H1 (cell line): ENCODE measurements at regions not wholly inside any gene's neighbourhood (a gene's known extent, or its start where the extent isn't known, plus 50 kb on each side); places are given as distances from the start of the nearest gene placed in this dataset.

Experiments
- CTCF ChIA-PET: fragments of 300-600 bp; sonication (Branson Sonifier 250); formaldehyde crosslinking; loops from one replicate; lab custom pipeline; 2021; ENCODE audit not compliant: partially characterized antibody; lab: Charles Lee
- POLR2A ChIA-PET: fragments of 300-600 bp; sonication (Branson Sonifier 250); formaldehyde crosslinking; loops from one replicate; lab custom pipeline; 2021; ENCODE audit warnings: inconsistent platforms; ENCODE audit not compliant: partially characterized antibody; lab: Charles Lee
- DNase-seq, 2 experiments: peaks; one replicate each; pipeline versions ENCODE4 v3.0.0 to v3.0.0-alpha.2; 2010 to 2022; ENCODE audit warnings: low spot score in 2 of 2, low read depth in 1 of 2, mixed read lengths in 1 of 2
- FAIRE-seq: peaks from 2 replicates; lab custom pipeline; 2011; peaks lifted over from hg19 to GRCh38; lab: Jason Lieb, UNC
- H2AFZ ChIP-seq: 2 replicates; pipeline ENCODE4 v1.8.1; 2012; ENCODE audit warnings: low read length, inconsistent platforms
- H2AK5ac ChIP-seq: 2 replicates; pipeline ENCODE4 v1.6.1; 2013; ENCODE audit warnings: low read depth, low read length
- H2BK120ac ChIP-seq: replicated peaks from 2 replicates; pipeline ENCODE3; 2013; ENCODE audit warnings: low read depth, low read length, inconsistent platforms
- H2BK12ac ChIP-seq: 2 replicates; pipeline ENCODE4 v1.6.1; 2013; ENCODE audit warnings: low read depth, low read length
- H2BK15ac ChIP-seq: 2 replicates; pipeline ENCODE4 v1.6.1; 2013; ENCODE audit warnings: low read length
- H2BK20ac ChIP-seq: 2 replicates; pipeline ENCODE4 v1.6.1; 2013; ENCODE audit warnings: low read length
- H2BK5ac ChIP-seq: 2 replicates; pipeline ENCODE4 v1.6.1; 2013; ENCODE audit warnings: low read depth, low read length
- H3K14ac ChIP-seq: 2 replicates; pipeline ENCODE4 v1.6.1; 2013; ENCODE audit warnings: inconsistent platforms; ENCODE audit not compliant: insufficient read length
- H3K18ac ChIP-seq: 2 replicates; pipeline ENCODE4 v1.6.1; 2013; ENCODE audit warnings: low read length; ENCODE audit errors: extremely low read depth
- H3K23ac ChIP-seq: 2 replicates; pipeline ENCODE4 v1.6.1; 2013; ENCODE audit warnings: inconsistent platforms; ENCODE audit not compliant: insufficient read length
- H3K23me2 ChIP-seq: 2 replicates; pipeline ENCODE4 v1.6.1; 2013; ENCODE audit warnings: low read depth, low read length
- H3K27ac ChIP-seq: 2 replicates; pipeline ENCODE4 v1.6.1; 2011; ENCODE audit warnings: low read depth, low read length, inconsistent platforms
- H3K27me3 ChIP-seq, 4 experiments: replicated peaks in 1 of 4; 1 replicate in 1 of 4; 2 replicates in 3 of 4; pipeline versions ENCODE4 v1.6.1 to v1.8.1; 2011 to 2013; ENCODE audit warnings: low read length in 3 of 4, mild to moderate bottlenecking in 3 of 4, inconsistent platforms in 2 of 4, mixed read lengths in 2 of 4, moderate library complexity in 1 of 4; ENCODE audit not compliant: control insufficient read depth in 3 of 4, insufficient read depth in 3 of 4; ENCODE audit errors: extremely low read depth in 1 of 4
- H3K36me3 ChIP-seq, 4 experiments: 2 replicates each; pipeline versions ENCODE4 v1.6.1 to v1.8.1; 2011 to 2013; ENCODE audit warnings: mild to moderate bottlenecking in 4 of 4, low read length in 3 of 4, moderate library complexity in 2 of 4, control low read depth in 1 of 4, inconsistent platforms in 1 of 4; ENCODE audit not compliant: insufficient read depth in 4 of 4, control insufficient read depth in 2 of 4
- H3K4ac ChIP-seq: replicated peaks from 2 replicates; pipeline ENCODE3; 2013; ENCODE audit warnings: low read length, low read depth, mixed read lengths, inconsistent platforms; ENCODE audit not compliant: insufficient read length
- H3K4me1 ChIP-seq, 4 experiments: replicated peaks in 1 of 4; 1 replicate in 1 of 4; 2 replicates in 3 of 4; pipeline versions ENCODE4 v1.6.1 to v1.8.1; 2011 to 2013; ENCODE audit warnings: low read length in 3 of 4, inconsistent platforms in 2 of 4, mixed read lengths in 1 of 4; ENCODE audit not compliant: insufficient read depth in 4 of 4, control insufficient read depth in 3 of 4
- H3K4me2 ChIP-seq, 2 experiments: 2 replicates each; pipeline versions ENCODE4 v1.6.1 to v1.8.1; 2011 to 2013; ENCODE audit warnings: low read depth in 2 of 2, low read length in 2 of 2, control low read depth in 1 of 2, inconsistent platforms in 1 of 2, mild to moderate bottlenecking in 1 of 2; ENCODE audit not compliant: insufficient read depth in 1 of 2
- H3K4me3 ChIP-seq, 4 experiments: fragments of 200-600, 300-600 bp in 1 of 4; sonication (generic), shearing (Covaris generic), sonication (Bioruptor Twin) in 1 of 4; 2 replicates each; pipeline versions ENCODE4 v1.5.1 to v1.8.1; 2011 to 2016; ENCODE audit warnings: low read length in 4 of 4, low read depth in 3 of 4, control low read depth in 2 of 4, inconsistent platforms in 2 of 4, mild to moderate bottlenecking in 2 of 4, mixed read lengths in 1 of 4, moderate library complexity in 1 of 4; ENCODE audit not compliant: insufficient read depth in 2 of 4; ENCODE audit errors: extremely low read depth in 1 of 4
- H3K56ac ChIP-seq: replicated peaks from 2 replicates; pipeline ENCODE3; 2013; ENCODE audit warnings: low read depth, mild to moderate bottlenecking, mixed read lengths, low read length, inconsistent platforms; ENCODE audit not compliant: insufficient read length
- H3K79me1 ChIP-seq: 2 replicates; pipeline ENCODE4 v1.6.1; 2013; ENCODE audit warnings: low read depth, low read length, control low read depth
- H3K79me2 ChIP-seq, 2 experiments: 2 replicates each; pipeline versions ENCODE4 v1.6.1 to v1.8.1; 2012 to 2013; ENCODE audit warnings: low read length in 2 of 2, mild to moderate bottlenecking in 2 of 2, inconsistent platforms in 1 of 2; ENCODE audit not compliant: insufficient read depth in 2 of 2, control insufficient read depth in 1 of 2
- H3K9ac ChIP-seq, 4 experiments: replicated peaks in 1 of 4; 1 replicate in 1 of 4; 2 replicates in 3 of 4; pipeline versions ENCODE4 v1.6.1 to v1.8.1; 2011 to 2013; ENCODE audit warnings: low read depth in 3 of 4, low read length in 3 of 4, control low read depth in 2 of 4, mild to moderate bottlenecking in 2 of 4, moderate library complexity in 2 of 4, inconsistent platforms in 1 of 4; ENCODE audit errors: extremely low read depth in 1 of 4
- H3K9me3 ChIP-seq, 2 experiments: 2 replicates each; pipeline versions ENCODE4 v1.6.1 to v1.8.1; 2012 to 2013; ENCODE audit warnings: mild to moderate bottlenecking in 2 of 2, moderate library complexity in 2 of 2, control low read depth in 1 of 2, inconsistent platforms in 1 of 2, low read depth in 1 of 2, low read length in 1 of 2, mixed read lengths in 1 of 2; ENCODE audit not compliant: insufficient read depth in 2 of 2
- H4K20me1 ChIP-seq, 2 experiments: replicated peaks in 1 of 2; 2 replicates each; pipeline versions ENCODE3 to v1.8.1; 2011 to 2013; ENCODE audit warnings: inconsistent platforms in 2 of 2, low read length in 2 of 2, mild to moderate bottlenecking in 1 of 2; ENCODE audit not compliant: insufficient read depth in 2 of 2, control insufficient read depth in 1 of 2
- H4K5ac ChIP-seq: 2 replicates; pipeline ENCODE4 v1.6.1; 2013; ENCODE audit warnings: low read length, low read depth, mixed read lengths, inconsistent platforms; ENCODE audit not compliant: insufficient read length
- H4K8ac ChIP-seq: 2 replicates; pipeline ENCODE4 v1.8.0; 2013; ENCODE audit warnings: mild to moderate bottlenecking, moderate library complexity, low read length, inconsistent platforms; ENCODE audit not compliant: insufficient read depth; ENCODE audit errors: extremely low read depth
- H4K91ac ChIP-seq: replicated peaks from 2 replicates; pipeline ENCODE3; 2013; ENCODE audit warnings: low read length, mixed read lengths, inconsistent platforms; ENCODE audit not compliant: insufficient read length
- HDAC6 ChIP-seq: IDR thresholded peaks from one replicate; pipeline ENCODE4 v1.7.1; 2012; ENCODE audit warnings: low read depth, mild to moderate bottlenecking, inconsistent platforms, low read length, moderate library complexity
- RAD21 ChIP-seq, 2 experiments: IDR thresholded peaks in 1 of 2; conservative IDR thresholded peaks in 1 of 2; 2 replicates each; pipeline ENCODE4 v1.6.1; 2011; ENCODE audit warnings: low read depth in 2 of 2, low read length in 2 of 2, improper control_type of control experiment in 1 of 2, inconsistent platforms in 1 of 2, mild to moderate bottlenecking in 1 of 2, moderate library complexity in 1 of 2
- SIN3A ChIP-seq, 2 experiments: IDR thresholded peaks in 1 of 2; conservative IDR thresholded peaks in 1 of 2; 2 replicates each; pipeline ENCODE4 v1.6.1; 2011 to 2012; ENCODE audit warnings: low read length in 2 of 2, improper control_type of control experiment in 1 of 2, low read depth in 1 of 2, mild to moderate bottlenecking in 1 of 2
- TAF7 ChIP-seq: optimal IDR thresholded peaks from 2 replicates; pipeline ENCODE3; 2011; ENCODE audit warnings: low read depth, mild to moderate bottlenecking, inconsistent platforms, low read length, moderate library complexity, borderline replicate concordance
- ZNF274 ChIP-seq: IDR thresholded peaks from 2 replicates; pipeline ENCODE4 v1.7.0; 2012; ENCODE audit warnings: low read length, borderline replicate concordance; ENCODE audit errors: extremely low read depth
- WGBS, 2 experiments: shearing (Covaris generic) in 1 of 2; methylation state at CpG; one replicate each; pipeline versions ENCODE4 v1.1.6 to v1.1.7; 2013 to 2015; ENCODE audit warnings: low lambda C conversion rate in 2 of 2, mixed read lengths in 2 of 2, inconsistent platforms in 1 of 2, low coverage in 1 of 2, missing lambda C conversion rate in 1 of 2; ENCODE audit not compliant: insufficient replicate concordance in 2 of 2, insufficient coverage in 1 of 2, insufficient read length in 1 of 2; ENCODE audit errors: extremely low coverage in 1 of 2, missing lambda C conversion rate in 1 of 2; 5-methylcytosine and 5-hydroxymethylcytosine counted together

DNA sequence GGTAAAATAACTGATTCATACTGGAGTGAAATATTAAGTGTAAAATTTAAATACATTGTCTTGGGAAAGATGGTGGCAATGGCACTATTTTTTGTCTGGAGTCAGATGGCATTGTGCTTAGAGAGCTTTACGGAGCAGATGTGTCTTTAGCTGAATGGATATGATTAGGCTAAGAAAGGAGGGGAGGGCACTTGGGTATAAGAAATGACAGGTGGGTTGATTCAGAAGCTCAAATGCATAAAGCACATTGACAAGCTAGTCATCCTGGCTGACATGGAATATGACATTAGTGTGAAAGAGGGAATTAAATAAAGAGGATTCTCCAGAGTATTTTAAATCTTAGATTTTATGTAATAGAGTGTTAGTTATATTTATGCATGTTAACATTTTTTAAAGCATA, 570.1 kb upstream of the CBLB start:
- no peak overlapping the region for H3K56ac ChIP-seq
- ChIA-PET POLR2A (no interaction called here), CTCF (interaction anchor here (0.6 kb wide), 2 partner anchors 10 to 1251 kb away, joined by 3 to 6 read pairs; no protein-coding TSS in a partner anchor)
- H2BK20ac ChIP-seq = no peak overlapping the region
- 85% methylated on average over 1 of the region's 1 CpG; no CpG with 5 or more reads in 1 of the 2 experiments for WGBS, 2 experiments
- H2BK5ac ChIP-seq = no peak overlapping the region
- H3K18ac ChIP-seq = no peak overlapping the region
- no peaks in the 10 kb centered on the region for H3K23me2 ChIP-seq
- no peak overlapping the region for H3K4me2 ChIP-seq
- no peak overlapping the region for H3K4me3 ChIP-seq
- H4K20me1 ChIP-seq = no peaks in the 10 kb centered on the region
- no peak overlapping the region for H2BK15ac ChIP-seq
- H3K9ac ChIP-seq = no peak overlapping the region
- TF ChIP-seq ZNF274 = no peak
- no peak for TF ChIP-seq SIN3A (conservative IDR thresholded peaks at IDR 0.05 in 1 of 2, IDR thresholded peaks at IDR 0.05 in 1 of 2; ENCODE audit: low read depth in 1 of 2, low read length in 2 of 2)
- TF ChIP-seq HDAC6 = no peak
- TF ChIP-seq TAF7 = no peak
- no peak for TF ChIP-seq RAD21 (IDR thresholded peaks at IDR 0.05 in 1 of 2, conservative IDR thresholded peaks at IDR 0.05 in 1 of 2; ENCODE audit: low read depth in 2 of 2, low read length in 2 of 2)
- H2BK120ac ChIP-seq = no peak overlapping the region
- no peaks in the 10 kb centered on the region for H3K27me3 ChIP-seq
- DNase-seq (no peak), FAIRE-seq (no peak)
- H4K5ac ChIP-seq = no peak overlapping the region
- no peaks in the 10 kb centered on the region; a peak in 1 of 7 replicates for H3K4me1 ChIP-seq
- no peak overlapping the region for H3K27ac ChIP-seq
- H3K36me3 ChIP-seq = no peaks in the 10 kb centered on the region
- no peaks in the 10 kb centered on the region for H3K79me2 ChIP-seq
- no peak overlapping the region for H2AFZ ChIP-seq
- H4K8ac ChIP-seq = no peak overlapping the region
- H4K91ac ChIP-seq = no peak overlapping the region
- H3K14ac ChIP-seq = no peak overlapping the region
- no peak overlapping the region for H3K4ac ChIP-seq
- H3K79me1 ChIP-seq = no peaks in the 10 kb centered on the region
- no peak overlapping the region for H2BK12ac ChIP-seq
- no peak overlapping the region for H3K23ac ChIP-seq
- H3K9me3 ChIP-seq = no peaks in the 10 kb centered on the region
- no peak overlapping the region for H2AK5ac ChIP-seq
